Cerebellar cortex (tissue), 1 donor: ENCODE measurements at regions not wholly inside any gene's neighbourhood (a gene's known extent, or its start where the extent isn't known, plus 50 kb on each side); places are given as distances from the start of the nearest gene placed in this dataset.
"Not testable (repeated sequence)": the region's sequence is repeated elsewhere in the genome, so short reads cannot be mapped to it uniquely, and the experiment has no call there.

Experiments used
- DNase-seq: peaks from one replicate; pipeline ENCODE4 v3.0.0-alpha.2; 2015; ENCODE audit warnings: low spot score

- DNase-seq = no peak
Observed at GRCh38 chrX:9345957-9346356, 118.9 kb upstream of the TBL1X start.

- peak; percentile 36 for DNase-seq
Observed at GRCh38 chrX:9349572-9350494, 115.0 kb upstream of the TBL1X start.

DNA sequence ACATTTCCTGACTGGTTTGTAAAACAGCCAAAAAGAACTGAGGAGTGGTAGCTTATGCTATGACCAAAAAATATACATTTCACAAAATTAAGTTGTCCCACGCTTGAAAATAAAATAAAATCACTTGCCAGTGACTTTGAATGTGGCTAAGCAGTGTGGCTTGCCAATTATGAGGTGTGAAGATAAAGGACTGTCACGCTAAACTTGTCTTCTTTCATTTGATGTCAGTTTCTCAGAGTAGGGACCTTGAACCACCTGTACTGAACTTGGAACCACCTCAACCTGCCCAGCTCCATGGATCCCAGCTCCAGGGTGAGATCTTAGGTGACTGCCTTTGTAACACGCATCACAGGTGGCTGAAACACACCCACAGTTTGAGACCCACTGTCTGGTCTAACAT, 113.7 kb upstream of the TBL1X start:
- DNase-seq = no peak

- no peak for DNase-seq
Observed at GRCh38 chrX:9352243-9352642, 112.6 kb upstream of the TBL1X start.

DNA sequence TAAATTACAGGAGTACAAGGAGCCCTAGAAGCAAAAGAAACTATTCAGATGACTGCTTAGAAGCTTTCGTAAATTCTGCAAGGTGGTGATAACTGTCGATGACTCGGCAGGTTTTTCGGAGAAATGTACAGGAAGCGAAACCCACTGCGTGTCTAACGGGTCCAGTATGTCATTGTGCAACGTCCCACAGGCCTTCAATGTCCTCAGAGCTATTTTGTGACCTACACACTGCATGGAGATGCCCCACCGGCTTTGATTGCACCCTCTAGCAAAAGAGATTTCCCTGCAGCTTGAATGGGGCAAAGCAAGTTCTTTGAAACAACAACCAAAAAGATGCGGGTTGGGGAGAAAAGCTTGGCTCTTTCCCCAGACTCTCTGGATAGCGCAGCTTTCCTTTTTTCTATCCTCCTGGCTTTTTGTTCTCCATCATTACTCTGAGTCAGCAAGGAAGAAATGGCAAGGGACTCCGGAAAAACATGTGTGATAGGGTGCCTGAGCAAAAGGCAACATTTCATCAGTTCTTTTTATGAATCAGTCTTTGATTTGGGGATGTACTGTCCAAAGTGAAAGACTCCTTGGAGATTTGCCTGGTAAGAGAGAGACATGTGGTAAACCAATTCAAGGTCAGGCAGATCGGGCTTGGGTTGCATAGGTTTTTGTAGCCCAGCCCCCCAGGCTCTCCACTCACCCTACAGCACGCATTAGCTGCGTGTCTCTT, 112.0 kb upstream of the TBL1X start:
- DNase-seq = no peak

DNA sequence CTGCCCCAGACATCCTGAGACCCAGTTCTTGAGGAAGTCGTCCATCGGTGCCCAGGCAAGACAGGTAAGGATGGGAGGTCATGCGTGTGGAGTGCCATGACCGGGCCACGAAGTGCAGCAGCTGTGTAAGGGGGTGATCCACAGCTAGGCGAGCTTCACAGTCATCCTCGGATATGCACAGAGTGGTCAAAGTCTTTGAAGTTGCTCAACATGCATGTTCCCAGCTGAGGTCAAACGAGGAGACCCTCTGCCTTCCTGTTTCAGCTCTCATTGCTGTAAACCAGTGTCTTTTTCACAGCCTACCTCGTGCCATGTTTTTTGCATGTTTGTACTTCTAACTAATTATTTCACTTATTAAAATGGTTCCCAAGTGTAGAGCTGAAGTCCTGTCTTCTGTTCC, 109.9 kb upstream of the TBL1X start:
- no peak for DNase-seq

DNA sequence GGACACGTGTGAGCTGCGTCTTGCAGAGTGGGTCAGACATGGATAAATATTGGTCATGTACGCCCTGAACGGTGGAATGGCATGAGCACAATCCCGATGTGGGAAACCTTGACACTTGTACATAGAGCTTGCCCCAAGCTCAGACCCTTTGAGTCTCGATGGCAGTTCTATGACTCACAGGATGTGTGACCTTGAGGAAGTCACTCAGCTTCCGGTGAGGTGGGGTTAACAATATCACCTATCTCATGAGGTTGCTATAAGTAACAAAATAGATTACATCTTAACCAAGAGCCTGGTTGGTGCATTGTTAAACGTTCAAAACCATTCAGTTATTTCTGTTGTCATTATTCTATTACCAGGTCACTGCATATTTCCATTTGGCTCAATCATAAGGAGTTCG, 109.1 kb upstream of the TBL1X start:
- DNase-seq = no peak

GRCh38 chrX:9356846-9357245, 108.0 kb upstream of the TBL1X start:
- no peak for DNase-seq

DNA sequence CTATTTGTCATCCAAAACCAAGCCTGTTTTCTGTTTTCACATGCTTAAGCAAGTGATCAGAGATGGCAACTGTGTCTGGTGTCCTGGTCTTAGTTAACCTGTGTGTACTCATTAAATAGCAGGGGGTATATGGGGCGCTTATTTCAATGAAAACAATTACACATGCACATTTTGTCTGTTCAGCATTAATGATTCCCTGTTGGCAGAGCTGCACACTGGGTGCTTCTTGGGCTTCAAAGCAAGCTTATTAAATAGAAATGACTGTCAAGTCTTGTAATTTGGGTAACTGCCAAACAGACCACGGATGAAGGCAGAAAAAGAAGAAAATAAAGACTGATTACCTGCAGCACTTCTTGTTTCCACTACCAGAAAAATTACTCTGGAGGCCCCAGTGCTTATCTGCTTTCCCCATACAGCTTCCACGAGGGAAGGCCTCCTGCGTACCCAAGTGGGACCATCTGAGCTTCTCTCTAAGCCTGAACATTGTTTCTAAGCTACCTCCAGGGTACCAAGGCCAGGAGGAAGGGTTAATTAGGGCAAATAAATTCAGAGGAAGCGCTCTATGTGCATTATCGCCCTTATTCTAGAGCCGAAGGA, 107.2 kb upstream of the TBL1X start:
- DNase-seq = no peak

DNA sequence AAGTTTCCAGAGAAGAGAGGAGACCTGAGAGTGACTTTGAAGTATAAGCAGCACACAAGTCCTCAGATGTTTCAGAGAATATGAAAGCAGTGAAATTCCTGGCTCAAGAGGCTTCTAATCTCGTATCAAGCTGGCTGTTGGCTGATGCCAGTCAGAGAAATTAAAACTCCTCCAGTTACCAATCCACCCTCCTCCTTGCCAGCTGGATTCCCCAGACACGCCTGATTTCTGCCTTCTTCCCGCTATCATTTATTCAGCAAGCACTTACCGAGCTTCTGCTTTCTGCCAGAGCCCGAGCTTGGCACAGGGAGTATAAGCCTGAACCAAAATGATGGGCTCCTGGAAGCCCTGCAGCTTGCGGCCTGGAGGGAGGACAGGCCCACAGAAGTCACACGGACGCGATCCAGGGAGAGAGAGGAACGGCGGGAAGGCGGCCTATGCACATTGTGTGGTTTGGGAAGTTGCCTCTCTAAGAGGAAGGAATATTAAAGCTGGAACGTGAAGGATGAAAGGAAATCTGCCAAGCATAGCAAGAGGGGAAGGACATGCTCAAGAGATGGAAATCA, 102.4 kb upstream of the TBL1X start:
- DNase-seq = peak; percentile 23

GRCh38 chrX:9367421-9367820, 97.4 kb upstream of the TBL1X start:
- DNase-seq = no peak

DNA sequence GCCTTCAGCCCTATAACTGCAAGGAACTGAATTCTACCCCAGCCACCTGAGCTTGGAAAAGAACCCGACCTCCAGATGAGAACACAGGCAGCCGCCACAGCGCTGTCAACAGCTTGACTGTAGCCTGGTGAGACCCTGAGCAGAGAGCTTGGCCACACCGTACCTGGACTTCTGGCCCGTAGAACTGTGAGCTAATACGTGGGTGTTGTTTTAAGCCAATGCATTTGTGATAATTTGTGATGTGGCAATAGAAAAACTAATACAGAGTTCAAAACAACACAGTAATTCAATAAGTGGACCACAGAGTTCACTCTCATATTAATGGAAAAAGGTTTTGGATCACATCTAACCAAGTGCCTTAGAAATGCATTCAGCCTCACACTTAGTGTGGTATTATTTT, 96.6 kb upstream of the TBL1X start:
- no peak for DNase-seq

DNA sequence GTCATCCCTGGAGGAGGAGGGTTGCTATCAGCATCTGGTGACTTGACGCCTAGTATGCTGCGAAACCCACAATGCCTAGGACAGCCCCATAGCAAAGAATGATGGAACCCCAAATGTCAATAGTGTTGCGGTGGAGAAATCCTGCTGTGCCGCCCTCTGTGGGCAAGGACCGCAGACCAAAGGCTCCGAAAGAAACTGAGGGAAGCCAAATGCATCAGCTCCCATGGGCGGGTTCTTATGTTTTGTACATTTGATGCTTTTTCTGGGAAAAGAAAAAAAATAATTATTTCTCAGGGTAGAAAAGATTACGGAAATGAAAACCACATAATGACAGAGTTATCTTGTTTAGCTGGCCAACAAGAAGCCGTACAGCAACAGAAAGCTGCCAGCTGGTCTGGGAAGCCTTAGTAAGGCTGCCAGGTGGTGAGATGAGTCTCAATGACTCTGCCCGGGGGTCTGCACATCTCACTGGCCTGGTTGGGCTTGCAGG, 95.0 kb upstream of the TBL1X start:
- no peak for DNase-seq

GRCh38 chrX:9370893-9371292, 94.0 kb upstream of the TBL1X start:
- DNase-seq = no peak

GRCh38 chrX:9372866-9373265, 92.0 kb upstream of the TBL1X start:
- DNase-seq = no peak

GRCh38 chrX:9373789-9374188, 91.1 kb upstream of the TBL1X start:
- no peak for DNase-seq

DNA sequence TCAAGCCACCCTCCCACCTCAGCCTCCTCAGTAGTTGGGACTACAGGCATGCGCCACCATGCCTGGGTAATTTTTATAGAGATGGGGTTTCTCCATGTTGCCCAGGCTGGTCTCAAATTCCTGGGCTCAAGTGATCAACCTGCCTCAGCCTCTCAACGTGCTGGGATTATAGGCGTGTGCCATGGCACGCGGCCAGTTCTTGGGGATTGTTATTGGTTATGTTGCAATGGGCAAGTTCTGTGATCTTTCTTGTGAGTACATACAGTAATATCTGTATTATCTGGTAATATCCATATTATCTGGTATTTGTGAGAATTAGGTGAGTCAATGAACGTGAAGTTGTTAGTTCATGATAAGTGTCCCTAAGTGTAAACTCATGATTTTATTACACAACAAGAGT, 90.3 kb upstream of the TBL1X start:
- DNase-seq = no peak

DNA sequence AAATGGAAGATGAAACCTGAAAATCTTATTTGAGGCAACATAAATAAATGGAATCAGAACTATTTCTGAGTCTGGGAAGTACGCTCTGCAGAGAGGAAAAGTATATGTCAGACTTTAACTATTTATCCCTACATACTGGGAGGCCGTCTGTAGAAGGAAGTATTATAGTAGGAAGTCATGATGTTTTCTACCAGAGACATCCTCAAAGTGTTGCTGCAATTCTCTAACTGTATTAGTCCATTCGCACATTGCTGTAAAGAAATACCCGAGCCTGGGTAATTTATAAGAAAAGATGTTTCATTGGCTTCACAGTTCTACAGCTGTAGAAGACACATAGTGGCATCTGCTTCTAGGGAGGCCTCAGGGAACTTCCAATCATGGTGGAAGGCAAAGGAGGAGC, 88.7 kb upstream of the TBL1X start:
- DNase-seq = no peak

GRCh38 chrX:9377216-9377615, 87.6 kb upstream of the TBL1X start:
- not testable (repeated sequence) for DNase-seq

GRCh38 chrX:9378980-9379696, 85.7 kb upstream of the TBL1X start:
- DNase-seq = no peak

- no peak for DNase-seq
Observed at GRCh38 chrX:9379697-9380551, 84.9 kb upstream of the TBL1X start.
